Upper lobe of left lung (tissue), 4 donors: ENCODE measurements at regions not wholly inside any gene's neighbourhood (a gene's known extent, or its start where the extent isn't known, plus 50 kb on each side); places are given as distances from the start of the nearest gene placed in this dataset.

ENCODE experiments used
- CTCF ChIP-seq, 6 experiments: fragments of 450-650 bp in 4 of 6; fragments of 200-600 bp in 2 of 6; sonication (generic) in 2 of 6; IDR thresholded peaks; one replicate each; pipeline ENCODE4 v1.5.1; 2016 to 2019; ENCODE audit warnings: antibody characterized with exemption in 6 of 6
- POLR2AphosphoS5 ChIP-seq, 2 donors: sonication (generic); formaldehyde crosslinking; IDR thresholded peaks; one replicate each; pipeline ENCODE4 v1.5.1; 2017; ENCODE audit warnings: antibody characterized with exemption in 2 of 2

DNA sequence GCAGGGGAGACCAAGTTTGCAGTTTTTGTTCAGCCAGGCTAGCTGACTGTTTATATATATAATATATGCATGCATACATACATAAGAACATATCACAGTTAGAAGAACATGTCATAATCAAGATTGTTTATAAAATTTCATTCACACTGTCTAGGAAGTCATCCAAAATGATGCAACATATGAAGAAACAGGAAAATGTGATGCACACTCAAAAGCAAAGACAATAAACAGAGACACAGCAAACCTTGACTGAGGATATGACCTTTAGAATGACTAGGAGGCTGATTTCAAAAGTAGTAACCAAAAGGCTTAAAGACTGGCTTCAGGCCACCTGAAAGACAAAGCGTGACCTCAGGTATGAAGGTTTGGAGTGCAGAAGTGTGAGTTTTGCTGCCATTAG is 166.2 kb upstream of the NDN start:
- TF ChIP-seq CTCF (IDR thresholded peaks at IDR 0.05) (no peak), POLR2AphosphoS5 (IDR thresholded peaks at IDR 0.05) (no peak)
